ENCODE measurements at regions not wholly inside any gene's neighbourhood (a gene's known extent, or its start where the extent isn't known, plus 50 kb on each side); places are given as distances from the start of the nearest gene placed in this dataset.

GRCh38 chr10:44731283-44731682 lies 179.9 kb upstream of the TMEM72 start:
- no peak for TF ChIP-seq CTCF (IDR thresholded peaks at IDR 0.05)
- no peak for TF ChIP-seq POLR2A (IDR thresholded peaks at IDR 0.05)

Data from prostate gland (tissue), 2 donors.